PC-3 (cell line): ENCODE measurements at regions not wholly inside any gene's neighbourhood (a gene's known extent, or its start where the extent isn't known, plus 50 kb on each side); places are given as distances from the start of the nearest gene placed in this dataset.

Experiments used
- ATAC-seq: fragments of 200-7000 bp; cut with Tn5 transposase; 2 replicates; pipeline ENCODE4 v1.9.1; 2020; ENCODE audit warnings: mild to moderate bottlenecking, moderate library complexity
- BruUV-seq: library from RNA; stranded (reverse); fragments of 400-500 nt; replicated peaks from 2 replicates; lab custom pipeline; 2021; lab: Mats Ljungman, UMichigan
- CTCF ChIA-PET: fragments of 300-600 bp; sonication (Branson Sonifier 250); formaldehyde crosslinking; loops from one replicate; lab custom pipeline; 2022; ENCODE audit warnings: antibody characterized with exemption; lab: Charles Lee
- POLR2A ChIA-PET: fragments of 300-600 bp; sonication (Branson Sonifier 250); formaldehyde crosslinking; loops from one replicate; lab custom pipeline; 2022; ENCODE audit warnings: antibody characterized with exemption; ENCODE audit not compliant: unreplicated experiment; lab: Charles Lee
- DNase-seq: peaks from one replicate; pipeline ENCODE4 v3.0.0-alpha.2; 2015
- H2AFZ ChIP-seq: fragments of 300-600 bp; sonication (generic); 2 replicates; pipeline ENCODE4 v1.6.0; 2016; ENCODE audit warnings: antibody characterized with exemption, low read length
- H3F3A ChIP-seq: fragments of 300-600 bp; sonication (generic); one replicate; pipeline ENCODE4 v1.6.0; 2017; ENCODE audit warnings: antibody characterized with exemption, low read length, control low read depth, mild to moderate bottlenecking; ENCODE audit not compliant: unreplicated experiment
- H3K27ac ChIP-seq: fragments of 300-600 bp; sonication (generic); 2 replicates; pipeline ENCODE4 v1.5.1; 2016; ENCODE audit warnings: mild to moderate bottlenecking, low read length
- H3K27me3 ChIP-seq: fragments of 300-600 bp; sonication (generic); 2 replicates; pipeline ENCODE4 v1.6.1; 2016; ENCODE audit warnings: low read length, mixed read lengths
- H3K36me3 ChIP-seq: fragments of 300-600 bp; sonication (generic); 2 replicates; pipeline ENCODE4 v1.6.1; 2016; ENCODE audit warnings: low read depth, mixed run types, low read length, mixed read lengths
- H3K4me1 ChIP-seq: fragments of 300-600 bp; sonication (generic); 2 replicates; pipeline ENCODE4 v1.5.1; 2016; ENCODE audit warnings: low read length; ENCODE audit not compliant: insufficient read depth
- H3K4me2 ChIP-seq: fragments of 300-600 bp; sonication (generic); 2 replicates; pipeline ENCODE4 v1.6.0; 2016; ENCODE audit warnings: low read length
- H3K4me3 ChIP-seq: fragments of 300-600 bp; sonication (generic); 2 replicates; pipeline ENCODE4 v1.5.1; 2016; ENCODE audit warnings: mild to moderate bottlenecking, low read length, mixed read lengths
- H3K79me2 ChIP-seq: fragments of 300-600 bp; sonication (generic); 2 replicates; pipeline ENCODE4 v1.6.1; 2017; ENCODE audit warnings: low read length, mixed read lengths
- H3K9ac ChIP-seq: fragments of 300-600 bp; sonication (generic); 2 replicates; pipeline ENCODE4 v1.6.0; 2016; ENCODE audit warnings: mild to moderate bottlenecking, low read length
- H3K9me2 ChIP-seq: fragments of 300-600 bp; sonication (generic); replicated peaks from 2 replicates; pipeline ENCODE4 v1.6.1; 2016; ENCODE audit warnings: mixed run types, low read length, mixed read lengths
- H3K9me3 ChIP-seq: fragments of 300-600 bp; sonication (generic); 2 replicates; pipeline ENCODE4 v1.6.1; 2016; ENCODE audit warnings: low read length, mixed read lengths
- H4K20me1 ChIP-seq: fragments of 300-600 bp; sonication (generic); 2 replicates; pipeline ENCODE4 v1.6.1; 2016; ENCODE audit warnings: low read length, mixed read lengths
- CTCF ChIP-seq: fragments of 300-600 bp; sonication (generic); conservative IDR thresholded peaks from 2 replicates; pipeline ENCODE4 v1.5.1; 2017; ENCODE audit warnings: antibody characterized with exemption, low read depth, mild to moderate bottlenecking, low read length
- EZH2 ChIP-seq: fragments of 300-600 bp; sonication (generic); IDR thresholded peaks from one replicate; pipeline ENCODE4 v1.6.1; 2017; ENCODE audit warnings: antibody characterized with exemption, mild to moderate bottlenecking, low read length; ENCODE audit not compliant: unreplicated experiment
- EZH2phosphoT487 ChIP-seq: fragments of 300-600 bp; sonication (generic); IDR thresholded peaks from 2 replicates; pipeline ENCODE4 v1.6.1; 2018; ENCODE audit warnings: mild to moderate bottlenecking, antibody characterized with exemption, low read length, borderline replicate concordance
- intact Hi-C: fragments of 100-400 bp; cut with micrococcal nuclease; formaldehyde crosslinking; loops from 2 replicates; pipeline ENCODE4 v1.9.0; 2023

- H3K36me3 ChIP-seq, result no peaks in the 10 kb centered on the region
- no peak for DNase-seq
- no peak for ATAC-seq
- intact Hi-C loops, result no loop called here
- peaks cover 17% of the 10 kb centered on the region for H3K4me1 ChIP-seq
- no peak overlapping the region for H3K4me2 ChIP-seq
- no peak overlapping the region for H3K27ac ChIP-seq
- H2AFZ ChIP-seq, result no peak overlapping the region
- BruUV-seq, result no TSS peak
- POLR2A ChIA-PET, result no interaction called here
- CTCF ChIA-PET, result no interaction called here
- no peaks in the 10 kb centered on the region for H3K9me2 ChIP-seq
- no peaks in the 10 kb centered on the region for H3K9me3 ChIP-seq
- no peaks in the 10 kb centered on the region for H3K79me2 ChIP-seq
- no peak overlapping the region for H3K4me3 ChIP-seq
- TF ChIP-seq CTCF (no peak), EZH2 (no peak), EZH2phosphoT487 (no peak)
- H3K27me3 ChIP-seq, result no peaks in the 10 kb centered on the region
- H3F3A ChIP-seq, result no peaks in the 10 kb centered on the region
- H3K9ac ChIP-seq, result no peak overlapping the region
- no peaks in the 10 kb centered on the region for H4K20me1 ChIP-seq
These were observed 513.5 kb downstream of the MTRR start for GRCh38 chr5:8382456-8382855.

GRCh38 chr5:8383616-8384015 lies 514.7 kb downstream of the MTRR start:
- intact Hi-C loops, result no loop called here
- no peak for ATAC-seq
- ChIA-PET POLR2A (no interaction called here), CTCF (no interaction called here)
- no peak for TF ChIP-seq EZH2
- no peak for TF ChIP-seq EZH2phosphoT487
- no peak for TF ChIP-seq CTCF
- no peak overlapping the region for H3K4me2 ChIP-seq
- no peaks in the 10 kb centered on the region for H3K9me3 ChIP-seq
- H3K9ac ChIP-seq, result no peak overlapping the region
- no peaks in the 10 kb centered on the region for H4K20me1 ChIP-seq
- H3K27me3 ChIP-seq, result no peaks in the 10 kb centered on the region
- no peaks in the 10 kb centered on the region for H3K79me2 ChIP-seq
- no peak overlapping the region for H2AFZ ChIP-seq
- DNase-seq, result no peak
- H3K4me3 ChIP-seq, result no peak overlapping the region
- no peaks in the 10 kb centered on the region for H3F3A ChIP-seq
- BruUV-seq, result no TSS peak
- no peaks in the 10 kb centered on the region for H3K9me2 ChIP-seq
- H3K27ac ChIP-seq, result no peak overlapping the region
- H3K36me3 ChIP-seq, result no peaks in the 10 kb centered on the region
- peaks cover 19% of the 10 kb centered on the region for H3K4me1 ChIP-seq

- Histone ChIP-seq H3K9me2 (no peaks in the 10 kb centered on the region), H4K20me1 (no peaks in the 10 kb centered on the region), H3K27me3 (no peaks in the 10 kb centered on the region), H3K4me1 (peaks cover 19% of the 10 kb centered on the region), H3K9ac (peak overlapping the region; percentile 5; the same call in 1 of the 2 replicates), H3K4me3 (no peak overlapping the region), H2AFZ (peak overlapping the region; percentile 39), H3K27ac (peak overlapping the region; percentile 63), H3K36me3 (no peaks in the 10 kb centered on the region), H3K9me3 (no peaks in the 10 kb centered on the region), H3F3A (no peaks in the 10 kb centered on the region), H3K4me2 (peak overlapping the region; percentile 33), H3K79me2 (no peaks in the 10 kb centered on the region)
- BruUV-seq, result no TSS peak
- intact Hi-C loops, result no loop called here
- ATAC-seq (peak; percentile 57), DNase-seq (peak; percentile 93)
- POLR2A ChIA-PET, result no interaction called here
- CTCF ChIA-PET, result no interaction called here
- TF ChIP-seq CTCF, result no peak
- no peak for TF ChIP-seq EZH2
- no peak for TF ChIP-seq EZH2phosphoT487
These were observed 517.9 kb downstream of the MTRR start for GRCh38 chr5:8386719-8387288.
